ENCODE measurements at regions not wholly inside any gene's neighbourhood (a gene's known extent, or its start where the extent isn't known, plus 50 kb on each side); places are given as distances from the start of the nearest gene placed in this dataset.
A peak's percentile ranks its signal among the peaks of the same experiment; 100 is the strongest.

DNA sequence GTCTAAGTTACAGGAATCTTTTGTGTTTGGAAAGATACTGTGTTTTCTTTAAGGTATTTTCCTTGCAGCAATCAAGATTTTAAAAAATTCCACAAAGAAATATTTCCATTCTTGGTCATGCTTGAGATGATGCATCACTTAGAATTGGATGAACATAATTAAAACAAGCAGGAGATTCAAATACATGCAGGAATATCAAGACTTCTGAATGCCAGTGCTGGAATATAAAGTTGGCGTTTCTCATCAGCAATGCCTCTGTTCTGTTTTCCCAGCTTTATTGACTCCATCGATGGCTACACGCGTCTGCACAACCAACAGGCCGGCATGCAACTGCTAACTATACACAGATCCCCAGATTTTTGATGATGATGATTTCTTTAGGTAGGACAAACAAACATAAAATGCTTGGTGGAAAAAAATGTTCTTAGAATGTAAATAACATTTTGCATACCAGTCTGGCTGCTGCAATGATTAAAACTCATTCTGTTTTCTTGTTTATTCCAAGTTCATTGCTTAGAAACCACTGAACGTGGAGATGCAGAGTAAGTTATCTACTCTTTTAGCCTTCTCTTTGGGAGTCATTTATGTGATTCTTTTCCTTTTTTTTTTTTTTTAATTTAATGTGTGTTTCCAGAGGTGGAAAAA is 91.3 kb upstream of the FAM171A1 start:
- Histone ChIP-seq H3K4me3 (no peak overlapping the region), H3K36me3 (no peaks in the 10 kb centered on the region), H3K27ac (no peak overlapping the region), H3K4me1 (no peaks in the 10 kb centered on the region), H3K9me3 (no peaks in the 10 kb centered on the region), H3K27me3 (no peaks in the 10 kb centered on the region)
- DNase-seq = no peak
- no peak for TF ChIP-seq CTCF (IDR thresholded peaks at IDR 0.05)
- TF ChIP-seq POLR2A (IDR thresholded peaks at IDR 0.05) = no peak

- no peak overlapping the region for H3K4me3 ChIP-seq
- H3K27ac ChIP-seq = no peak overlapping the region
- no peak for DNase-seq
- no peaks in the 10 kb centered on the region for H3K4me1 ChIP-seq
- H3K9me3 ChIP-seq = no peaks in the 10 kb centered on the region
- H3K36me3 ChIP-seq = no peaks in the 10 kb centered on the region
- TF ChIP-seq CTCF (IDR thresholded peaks at IDR 0.05) (peak in 3 of 6 experiments; percentile 7 to 11 (median 8)), POLR2A (IDR thresholded peaks at IDR 0.05) (no peak)
- no peaks in the 10 kb centered on the region for H3K27me3 ChIP-seq
Measured at GRCh38 chr10:15461353-15462108, 90.4 kb upstream of the FAM171A1 start.

GRCh38 chr10:15460661-15461060 is 89.6 kb upstream of the FAM171A1 start:
- Histone ChIP-seq H3K27ac (no peak overlapping the region), H3K27me3 (no peaks in the 10 kb centered on the region), H3K4me3 (no peak overlapping the region), H3K9me3 (no peaks in the 10 kb centered on the region), H3K36me3 (no peaks in the 10 kb centered on the region), H3K4me1 (no peaks in the 10 kb centered on the region)
- no peak for DNase-seq
- TF ChIP-seq CTCF (IDR thresholded peaks at IDR 0.05) (no peak), POLR2A (IDR thresholded peaks at IDR 0.05) (no peak)

GRCh38 chr10:15459218-15459617 is 88.1 kb upstream of the FAM171A1 start:
- Histone ChIP-seq H3K36me3 (no peaks in the 10 kb centered on the region), H3K27ac (no peak overlapping the region), H3K4me3 (no peak overlapping the region), H3K4me1 (no peaks in the 10 kb centered on the region), H3K27me3 (no peaks in the 10 kb centered on the region), H3K9me3 (no peaks in the 10 kb centered on the region)
- no peak for TF ChIP-seq CTCF (IDR thresholded peaks at IDR 0.05)
- TF ChIP-seq POLR2A (IDR thresholded peaks at IDR 0.05) = no peak
- DNase-seq = no peak

DNA sequence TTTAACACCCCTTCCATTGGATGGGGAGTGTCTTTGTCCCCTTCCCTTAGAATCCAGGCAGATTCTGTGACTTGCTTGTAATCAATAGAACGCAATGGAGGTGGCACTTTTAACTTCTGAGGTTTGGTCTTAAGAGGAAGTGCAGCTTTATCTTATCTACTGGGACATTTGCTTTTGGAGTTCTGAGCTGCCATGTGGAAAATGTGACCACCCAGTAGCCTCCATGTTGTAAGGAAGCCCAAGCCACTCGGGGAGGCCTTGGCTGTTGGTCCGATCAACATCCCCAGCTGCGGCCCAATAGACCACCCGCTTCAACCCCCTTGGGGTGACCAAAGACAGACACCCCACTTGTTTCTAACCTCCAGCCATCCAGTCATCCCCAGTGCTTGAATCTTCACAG is 86.3 kb upstream of the FAM171A1 start:
- Histone ChIP-seq H3K27ac (no peak overlapping the region), H3K36me3 (no peaks in the 10 kb centered on the region), H3K4me3 (no peak overlapping the region), H3K27me3 (no peaks in the 10 kb centered on the region), H3K9me3 (no peaks in the 10 kb centered on the region), H3K4me1 (no peaks in the 10 kb centered on the region)
- DNase-seq = no peak
- TF ChIP-seq POLR2A (IDR thresholded peaks at IDR 0.05) (no peak), CTCF (IDR thresholded peaks at IDR 0.05) (no peak)

Measured in Peyer's patch (tissue), 4 donors.